ENCODE measurements at regions not wholly inside any gene's neighbourhood (a gene's known extent, or its start where the extent isn't known, plus 50 kb on each side); places are given as distances from the start of the nearest gene placed in this dataset.
A peak's percentile ranks its signal among the peaks of the same experiment; 100 is the strongest.
"Not testable (repeated sequence)": the region's sequence is repeated elsewhere in the genome, so short reads cannot be mapped to it uniquely, and the experiment has no call there.

DNA sequence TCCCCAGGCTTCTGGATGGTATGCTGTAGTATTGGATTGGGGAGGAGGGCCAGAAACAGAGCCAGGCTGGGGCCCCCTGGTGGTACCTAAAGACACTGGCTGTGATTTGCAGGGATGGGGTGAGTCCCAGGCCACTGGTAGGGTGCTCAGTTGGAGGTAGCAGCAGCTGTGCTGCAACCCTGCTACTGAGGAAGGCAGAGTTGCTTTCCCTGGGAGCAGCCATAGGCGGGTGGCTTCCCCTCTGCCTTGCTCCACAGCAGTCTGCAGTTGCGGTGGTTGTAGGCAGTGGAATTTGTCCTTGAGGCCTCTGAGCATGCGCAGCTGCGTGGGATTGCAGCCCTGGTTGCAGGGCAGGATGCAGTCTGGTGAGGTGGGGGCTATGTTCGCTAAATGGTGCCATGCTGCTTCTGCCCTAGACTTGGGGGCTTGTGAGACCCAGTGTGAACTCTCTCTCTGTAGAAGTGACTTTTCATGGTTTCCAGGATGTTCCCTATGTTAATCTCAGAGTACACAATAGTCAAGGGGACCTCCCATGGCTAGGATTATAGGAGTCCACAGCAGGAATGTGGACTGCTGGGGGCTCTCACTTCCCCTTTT is 443.5 kb downstream of the XIRP2 start:
- H3K4me3 ChIP-seq (replicated peaks; ENCODE audit: low read depth, low read length): no peak overlapping the region
- peak; percentile 31 for TF ChIP-seq CTCF (IDR thresholded peaks at IDR 0.05; ENCODE audit: low read depth, low read length, missing control alignments)
- DNase-seq (ENCODE audit: extremely low read depth, low read depth): no peak

DNA sequence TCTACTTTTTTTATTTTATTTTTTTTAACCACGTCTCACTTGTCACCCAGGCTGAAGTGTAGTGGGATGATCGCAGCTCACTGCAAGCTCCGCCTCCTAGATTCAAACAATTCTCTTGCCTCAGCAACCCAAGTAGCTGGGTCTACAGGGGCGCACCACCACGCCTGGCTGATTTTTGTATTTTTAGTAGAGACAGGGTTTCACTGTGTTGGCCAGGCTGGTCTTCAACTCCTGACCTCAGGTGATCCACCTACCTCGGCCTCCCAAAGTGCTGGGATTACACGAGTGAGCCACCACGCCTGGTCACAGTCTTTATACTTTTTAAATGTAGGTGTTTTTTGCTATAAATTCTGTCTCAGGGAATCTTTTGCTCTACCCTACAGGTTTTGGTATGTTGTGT is 440.5 kb downstream of the XIRP2 start:
- not testable (repeated sequence) for DNase-seq (ENCODE audit: extremely low read depth, low read depth); H3K4me3 ChIP-seq (replicated peaks; ENCODE audit: low read depth, low read length)

GRCh38 chr2:167322795-167323194 is 434.5 kb downstream of the XIRP2 start:
- H3K4me3 ChIP-seq (replicated peaks; ENCODE audit: low read depth, low read length): no peak overlapping the region
- DNase-seq (ENCODE audit: extremely low read depth, low read depth): no peak
- TF ChIP-seq CTCF (IDR thresholded peaks at IDR 0.05; ENCODE audit: low read depth, low read length, missing control alignments): no peak

GRCh38 chr2:167318581-167318980 is 430.3 kb downstream of the XIRP2 start:
- no peak for TF ChIP-seq CTCF (IDR thresholded peaks at IDR 0.05; ENCODE audit: low read depth, low read length, missing control alignments)

DNA sequence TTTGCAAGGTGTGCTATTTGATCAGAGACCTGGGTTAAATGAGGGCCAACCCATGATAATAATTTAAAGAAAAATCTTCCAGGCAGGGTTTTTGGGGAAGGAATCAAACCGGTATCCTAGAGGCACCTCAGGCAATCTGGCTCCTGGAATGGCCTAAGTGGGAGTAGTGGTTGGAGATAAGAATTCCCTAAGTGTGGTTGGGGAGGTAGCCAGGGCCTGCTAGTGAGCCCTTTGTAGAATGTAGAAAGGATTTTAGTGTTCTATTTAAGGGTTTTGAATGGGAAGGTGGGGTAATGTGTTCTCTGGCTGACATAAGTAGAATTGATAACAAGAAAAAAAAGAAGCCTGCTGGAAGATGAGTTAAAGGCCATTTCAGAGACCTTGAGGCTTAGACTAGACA is 422.2 kb downstream of the XIRP2 start:
- TF ChIP-seq CTCF (IDR thresholded peaks at IDR 0.05; ENCODE audit: low read depth, low read length, missing control alignments): no peak
- no peak overlapping the region for H3K4me3 ChIP-seq (replicated peaks; ENCODE audit: low read depth, low read length)
- no peak for DNase-seq (ENCODE audit: extremely low read depth, low read depth)

More at GRCh38 chr2:167318581-167318980, 430.3 kb downstream of the XIRP2 start:
- H3K4me3 ChIP-seq (replicated peaks; ENCODE audit: low read depth, low read length): no peak overlapping the region
- DNase-seq (ENCODE audit: extremely low read depth, low read depth): no peak
